GM12878 (cell line): ENCODE measurements at regions not wholly inside any gene's neighbourhood (a gene's known extent, or its start where the extent isn't known, plus 50 kb on each side); places are given as distances from the start of the nearest gene placed in this dataset.

Experiments
- ATAC-seq: fragments of 200-7000 bp; cut with Tn5 transposase; 3 replicates; pipeline ENCODE4 v1.9.1; 2020; ENCODE audit warnings: mild to moderate bottlenecking, moderate library complexity
- BruUV-seq: library from RNA; stranded (reverse); fragments of 400-500 nt; replicated peaks from 2 replicates; lab custom pipeline; 2021; lab: Mats Ljungman, UMichigan
- CTCF ChIA-PET: fragments of 300-600 bp; sonication (Branson Sonifier 250); formaldehyde crosslinking; extraction: SDS; loops from one replicate; lab custom pipeline; 2021; ENCODE audit warnings: inconsistent platforms; lab: Yijun Ruan, JAX
- POLR2A ChIA-PET: fragments of 350-600 bp; formaldehyde crosslinking; extraction: SDS; loops from one replicate; lab custom pipeline; 2021; ENCODE audit warnings: inconsistent platforms; lab: Charles Lee
- RAD21 ChIA-PET: fragments of 300-600 bp; sonication (Branson Sonifier 250); formaldehyde crosslinking; loops from one replicate; lab custom pipeline; 2023; ENCODE audit warnings: antibody characterized with exemption; ENCODE audit not compliant: unreplicated experiment; lab: Charles Lee
- SMC1A ChIA-PET: fragments of 300-600 bp; sonication (Branson Sonifier 250); formaldehyde crosslinking; loops from one replicate; lab custom pipeline; 2023; ENCODE audit not compliant: unreplicated experiment, uncharacterized antibody; lab: Charles Lee
- DNase-seq: peaks from one replicate; pipeline ENCODE4 v3.0.0-alpha.2; 2011; ENCODE audit warnings: low read depth, low spot score
- FAIRE-seq: peaks from 3 replicates; lab custom pipeline; 2011; peaks lifted over from hg19 to GRCh38; lab: Jason Lieb, UNC
- H2AFZ ChIP-seq: 2 replicates; pipeline ENCODE4 v1.6.0; 2011; ENCODE audit warnings: low read depth, low read length, control low read depth; ENCODE audit not compliant: control insufficient read depth
- H3K27ac ChIP-seq: 2 replicates; pipeline ENCODE4 v1.5.1; 2011; ENCODE audit warnings: control low read depth; ENCODE audit not compliant: control insufficient read depth, insufficient read depth
- H3K27me3 ChIP-seq, 2 experiments: replicated peaks in 1 of 2; 2 replicates each; pipeline versions ENCODE4 v1.6.0 to v1.6.1; 2011; ENCODE audit warnings: low read length in 1 of 2; ENCODE audit not compliant: control insufficient read depth in 2 of 2, insufficient read depth in 2 of 2
- H3K36me3 ChIP-seq, 2 experiments: 2 replicates each; pipeline ENCODE4 v1.5.1; 2011; ENCODE audit warnings: low read length in 1 of 2; ENCODE audit not compliant: control insufficient read depth in 2 of 2, insufficient read depth in 2 of 2
- H3K4me1 ChIP-seq: 2 replicates; pipeline ENCODE4 v1.6.1; 2011; ENCODE audit warnings: mild to moderate bottlenecking, low read length, moderate library complexity, mixed read lengths; ENCODE audit not compliant: control insufficient read depth, insufficient read depth
- H3K4me2 ChIP-seq: 2 replicates; pipeline ENCODE4 v1.6.0; 2011; ENCODE audit warnings: control low read depth; ENCODE audit not compliant: control insufficient read depth, insufficient read depth
- H3K4me3 ChIP-seq: fragments of 200-600 bp; sonication (generic); 2 replicates; pipeline ENCODE4 v1.5.1; 2016
- H3K79me2 ChIP-seq: 2 replicates; pipeline ENCODE4 v1.6.0; 2011; ENCODE audit warnings: low read length; ENCODE audit not compliant: control insufficient read depth, insufficient read depth
- H3K9ac ChIP-seq: 2 replicates; pipeline ENCODE4 v1.8.0; 2011; ENCODE audit warnings: low read length, control low read depth, mixed read lengths; ENCODE audit not compliant: control insufficient read depth, insufficient read depth
- H3K9me3 ChIP-seq: replicated peaks from 3 replicates; pipeline ENCODE4 v1.5.1; 2011; ENCODE audit warnings: mild to moderate bottlenecking, low read length; ENCODE audit not compliant: control insufficient read depth, insufficient read depth
- H4K20me1 ChIP-seq: 2 replicates; pipeline ENCODE4 v1.6.0; 2011; ENCODE audit not compliant: control insufficient read depth, insufficient read depth
- ESRRA ChIP-seq: IDR thresholded peaks from 2 replicates; pipeline ENCODE4 v1.6.1; 2012; ENCODE audit warnings: mild to moderate bottlenecking, low read length, improper control_type of control experiment
- GATAD2B ChIP-seq: fragments of 450-650 bp; conservative IDR thresholded peaks from 2 replicates; pipeline ENCODE4 v1.6.1; 2017; ENCODE audit warnings: low read depth, mild to moderate bottlenecking, moderate library complexity
- HCFC1 ChIP-seq: fragments of 150-350 bp; IDR thresholded peaks from 2 replicates; pipeline ENCODE4 v1.6.1; 2014; ENCODE audit warnings: low read length
- KDM1A ChIP-seq: fragments of 200-600 bp; sonication (generic); IDR thresholded peaks from 2 replicates; pipeline ENCODE4 v1.6.1; 2016; ENCODE audit warnings: borderline replicate concordance
- KLF5 ChIP-seq: fragments of 450-650 bp; IDR thresholded peaks from 2 replicates; pipeline ENCODE4 v1.6.1; 2014; ENCODE audit warnings: mild to moderate bottlenecking; ENCODE audit not compliant: partially characterized antibody
- NR2C2 ChIP-seq: IDR thresholded peaks from 2 replicates; pipeline ENCODE4 v1.6.1; 2011; ENCODE audit warnings: borderline replicate concordance, low read depth; ENCODE audit not compliant: control insufficient read depth, insufficient read length
- RCOR1 ChIP-seq: conservative IDR thresholded peaks from 2 replicates; pipeline ENCODE4 v1.6.1; 2012; ENCODE audit warnings: low read depth, low read length, improper control_type of control experiment
- STAT1 ChIP-seq: fragments of 450-650 bp; conservative IDR thresholded peaks from 2 replicates; pipeline ENCODE4 v1.6.1; 2014; ENCODE audit warnings: antibody characterized with exemption, mild to moderate bottlenecking
- ZNF24 ChIP-seq: fragments of 450-650 bp; IDR thresholded peaks from 2 replicates; pipeline ENCODE4 v1.6.1; 2017; ENCODE audit warnings: antibody characterized with exemption, mild to moderate bottlenecking
- ZNF622 ChIP-seq: fragments of 450-650 bp; IDR thresholded peaks from 2 replicates; pipeline ENCODE4 v1.6.1; 2017; ENCODE audit warnings: mild to moderate bottlenecking, inconsistent platforms
- WGBS: methylation state at CpG from one replicate; pipeline ENCODE4 v1.1.6; 2016; ENCODE audit warnings: low lambda C conversion rate; ENCODE audit not compliant: insufficient replicate concordance, insufficient coverage; ENCODE audit errors: missing lambda C conversion rate; 5-methylcytosine and 5-hydroxymethylcytosine counted together
- in situ Hi-C: fragments of 300-500 bp; cut with MboI; formaldehyde crosslinking; loops from 9 replicates; pipeline ENCODE4 v1.14.3; 2018; ENCODE audit warnings: mixed read lengths
- intact Hi-C: fragments of 100-400 bp; cut with micrococcal nuclease; formaldehyde crosslinking; loops from one replicate; pipeline ENCODE4 v1.14.2; 2022; ENCODE audit not compliant: unreplicated experiment
- TF ChIP-seq, protein P1 (sequence below): fragments of 150-350 bp; IDR thresholded peaks from 2 replicates; pipeline ENCODE4 v1.6.1; 2016; ENCODE audit warnings: low read depth, low read length

DNA sequence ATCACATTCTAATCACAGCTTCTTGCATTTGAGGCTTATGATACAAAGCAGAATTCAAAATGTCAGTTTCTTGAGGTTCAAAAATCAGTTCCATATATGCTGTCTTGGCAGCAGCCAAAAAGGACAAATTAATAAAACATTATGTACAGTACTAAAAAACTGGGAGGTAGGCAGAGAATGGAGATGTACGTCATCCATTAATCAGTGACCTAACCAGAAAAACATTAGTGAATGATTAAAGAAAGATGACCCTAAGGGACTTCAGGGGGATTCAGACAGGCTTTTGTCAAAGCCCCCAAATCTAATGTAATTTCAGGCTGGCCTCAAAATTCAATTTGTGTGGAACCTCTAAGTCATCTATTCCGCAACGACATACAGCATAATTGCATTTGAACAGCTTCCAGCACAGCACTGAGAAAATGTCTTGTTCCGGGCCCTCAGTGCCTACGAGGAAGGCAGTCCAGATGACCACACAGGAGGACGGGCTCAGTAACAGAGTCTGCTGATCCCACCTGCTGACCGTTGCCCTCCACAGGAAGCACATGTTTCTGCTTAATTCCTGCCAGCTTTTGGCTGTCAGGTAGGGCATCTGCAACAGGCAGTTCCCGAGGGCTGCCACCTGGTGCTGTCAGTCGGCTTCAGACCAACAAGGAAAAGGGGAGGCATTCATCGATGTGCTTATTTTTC, 83.8 kb upstream of the HHIP start (continued):
- TF ChIP-seq, protein P1, sequence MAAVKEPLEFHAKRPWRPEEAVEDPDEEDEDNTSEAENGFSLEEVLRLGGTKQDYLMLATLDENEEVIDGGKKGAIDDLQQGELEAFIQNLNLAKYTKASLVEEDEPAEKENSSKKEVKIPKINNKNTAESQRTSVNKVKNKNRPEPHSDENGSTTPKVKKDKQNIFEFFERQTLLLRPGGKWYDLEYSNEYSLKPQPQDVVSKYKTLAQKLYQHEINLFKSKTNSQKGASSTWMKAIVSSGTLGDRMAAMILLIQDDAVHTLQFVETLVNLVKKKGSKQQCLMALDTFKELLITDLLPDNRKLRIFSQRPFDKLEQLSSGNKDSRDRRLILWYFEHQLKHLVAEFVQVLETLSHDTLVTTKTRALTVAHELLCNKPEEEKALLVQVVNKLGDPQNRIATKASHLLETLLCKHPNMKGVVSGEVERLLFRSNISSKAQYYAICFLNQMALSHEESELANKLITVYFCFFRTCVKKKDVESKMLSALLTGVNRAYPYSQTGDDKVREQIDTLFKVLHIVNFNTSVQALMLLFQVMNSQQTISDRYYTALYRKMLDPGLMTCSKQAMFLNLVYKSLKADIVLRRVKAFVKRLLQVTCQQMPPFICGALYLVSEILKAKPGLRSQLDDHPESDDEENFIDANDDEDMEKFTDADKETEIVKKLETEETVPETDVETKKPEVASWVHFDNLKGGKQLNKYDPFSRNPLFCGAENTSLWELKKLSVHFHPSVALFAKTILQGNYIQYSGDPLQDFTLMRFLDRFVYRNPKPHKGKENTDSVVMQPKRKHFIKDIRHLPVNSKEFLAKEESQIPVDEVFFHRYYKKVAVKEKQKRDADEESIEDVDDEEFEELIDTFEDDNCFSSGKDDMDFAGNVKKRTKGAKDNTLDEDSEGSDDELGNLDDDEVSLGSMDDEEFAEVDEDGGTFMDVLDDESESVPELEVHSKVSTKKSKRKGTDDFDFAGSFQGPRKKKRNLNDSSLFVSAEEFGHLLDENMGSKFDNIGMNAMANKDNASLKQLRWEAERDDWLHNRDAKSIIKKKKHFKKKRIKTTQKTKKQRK = no peak
- no peak for TF ChIP-seq ZNF24
- no peak for TF ChIP-seq ZNF622
- no peak for TF ChIP-seq RCOR1
- no peak for TF ChIP-seq GATAD2B
- no peak for TF ChIP-seq NR2C2
- TF ChIP-seq STAT1 = no peak
- TF ChIP-seq KLF5 = no peak

DNA sequence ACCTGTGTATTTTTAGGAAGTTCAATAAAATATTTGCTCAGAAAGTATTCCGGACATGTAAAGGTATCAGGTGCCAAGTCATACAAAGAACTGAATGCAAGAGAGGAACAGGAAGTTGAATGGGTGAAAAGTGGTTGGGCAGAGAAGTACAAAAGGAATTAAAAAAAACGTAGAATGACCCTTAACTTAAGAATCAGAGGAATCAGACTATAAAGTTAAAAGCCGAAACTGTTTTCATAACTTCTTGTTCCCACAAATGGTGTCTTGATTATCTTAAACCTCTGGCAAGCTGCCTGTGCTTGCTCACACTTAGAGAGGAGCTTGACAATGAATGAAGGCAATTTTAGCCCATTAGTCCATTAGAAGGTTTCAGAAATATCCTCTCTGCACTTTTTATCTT, 81.6 kb upstream of the HHIP start:
- H2AFZ ChIP-seq = no peak overlapping the region
- no peak for TF ChIP-seq HCFC1
- TF ChIP-seq ESRRA = no peak
- no peak for TF ChIP-seq KDM1A
- no peak overlapping the region for H3K4me3 ChIP-seq
- H3K27me3 ChIP-seq = no peaks in the 10 kb centered on the region; a peak in 1 of 4 replicates
- no TSS peak for BruUV-seq
- H3K4me2 ChIP-seq = no peak overlapping the region
- ChIA-PET SMC1A (interaction anchor here (1.6 kb wide), 1 partner anchor 8 kb away, joined by 4 read pairs; no protein-coding TSS in a partner anchor), POLR2A (no interaction called here), CTCF (no interaction called here), RAD21 (interaction anchor here (1.1 kb wide), 2 partner anchors 9 to 17 kb away, joined by 3 read pairs; no protein-coding TSS in a partner anchor)
- H3K9me3 ChIP-seq = no peaks in the 10 kb centered on the region; the same call in 2 of the 3 replicates
- no peak for FAIRE-seq
- no peaks in the 10 kb centered on the region for H3K36me3 ChIP-seq
- H3K27ac ChIP-seq = no peak overlapping the region
- 17% methylated on average over 3 of the region's 3 CpGs for WGBS
- intact Hi-C loops (no loop called here), in situ Hi-C loops (no loop called here)
- H4K20me1 ChIP-seq = no peaks in the 10 kb centered on the region
- DNase-seq = no peak
- no peak for ATAC-seq
- H3K79me2 ChIP-seq = no peaks in the 10 kb centered on the region
- H3K9ac ChIP-seq = no peak overlapping the region
- no peaks in the 10 kb centered on the region for H3K4me1 ChIP-seq
